Endodermal cell (in vitro differentiated cells): ENCODE measurements at regions not wholly inside any gene's neighbourhood (a gene's known extent, or its start where the extent isn't known, plus 50 kb on each side); places are given as distances from the start of the nearest gene placed in this dataset.

Experiments used
- DNase-seq: peaks from one replicate; pipeline ENCODE4 v3.0.0-alpha.2; 2017
- H3K27ac ChIP-seq: 2 replicates; pipeline ENCODE4 v1.5.1; 2013; ENCODE audit warnings: mild to moderate bottlenecking, low read depth, low read length, moderate library complexity
- H3K27me3 ChIP-seq: 2 replicates; pipeline ENCODE4 v1.6.1; 2013; ENCODE audit warnings: mild to moderate bottlenecking, low read length, moderate library complexity; ENCODE audit not compliant: insufficient read depth, control insufficient read depth, poor library complexity, severe bottlenecking
- H3K36me3 ChIP-seq: 2 replicates; pipeline ENCODE4 v1.7.0; 2013; ENCODE audit warnings: mild to moderate bottlenecking, low read length, moderate library complexity; ENCODE audit not compliant: control insufficient read depth, insufficient read depth
- H3K4me1 ChIP-seq: one replicate; pipeline ENCODE4 v1.7.0; 2013; ENCODE audit warnings: low read length; ENCODE audit not compliant: control insufficient read depth, insufficient read depth
- H3K4me3 ChIP-seq: 2 replicates; pipeline ENCODE4 v1.5.1; 2013; ENCODE audit warnings: mild to moderate bottlenecking, low read length, moderate library complexity
- H3K9ac ChIP-seq: 2 replicates; pipeline ENCODE4 v1.6.1; 2013; ENCODE audit warnings: mild to moderate bottlenecking, low read length, moderate library complexity; ENCODE audit not compliant: poor library complexity, severe bottlenecking; ENCODE audit errors: extremely low read depth
- H3K9me3 ChIP-seq: 2 replicates; pipeline ENCODE4 v1.6.1; 2013; ENCODE audit warnings: mild to moderate bottlenecking, low read length, moderate library complexity; ENCODE audit not compliant: control insufficient read depth
- H3K27ac Mint-ChIP-seq: 2 replicates; pipeline ENCODE4 v1.8.0; 2020; ENCODE audit warnings: mixed read lengths
- H3K27me3 Mint-ChIP-seq: 2 replicates; pipeline ENCODE4 v1.8.0; 2021; ENCODE audit warnings: mild to moderate bottlenecking, mixed read lengths; ENCODE audit not compliant: insufficient read depth
- H3K36me3 Mint-ChIP-seq: 2 replicates; pipeline ENCODE4 v1.8.0; 2020; ENCODE audit warnings: low read depth, mixed read lengths
- H3K4me1 Mint-ChIP-seq: 2 replicates; pipeline ENCODE4 v1.8.0; 2020; ENCODE audit warnings: mixed read lengths
- H3K4me3 Mint-ChIP-seq: 2 replicates; pipeline ENCODE4 v1.8.0; 2020; ENCODE audit warnings: mild to moderate bottlenecking, moderate library complexity, mixed read lengths
- H3K9me3 Mint-ChIP-seq: 2 replicates; pipeline ENCODE4 v1.8.0; 2020; ENCODE audit warnings: mild to moderate bottlenecking, mixed read lengths
- WGBS, 2 experiments: methylation state at CpG; one replicate each; pipeline versions ENCODE4 v1.1.5 to v1.1.7; 2013; ENCODE audit warnings: missing lambda C conversion rate in 2 of 2, mixed read lengths in 1 of 2; ENCODE audit not compliant: insufficient coverage in 1 of 2, insufficient read length in 1 of 2; 5-methylcytosine and 5-hydroxymethylcytosine counted together
- TF ChIP-seq, protein P1 (sequence below): fragments of 200-600 bp; sonication (generic); conservative IDR thresholded peaks from 2 replicates; pipeline ENCODE4 v1.5.0; 2021; ENCODE audit warnings: antibody characterized with exemption, mild to moderate bottlenecking

DNA sequence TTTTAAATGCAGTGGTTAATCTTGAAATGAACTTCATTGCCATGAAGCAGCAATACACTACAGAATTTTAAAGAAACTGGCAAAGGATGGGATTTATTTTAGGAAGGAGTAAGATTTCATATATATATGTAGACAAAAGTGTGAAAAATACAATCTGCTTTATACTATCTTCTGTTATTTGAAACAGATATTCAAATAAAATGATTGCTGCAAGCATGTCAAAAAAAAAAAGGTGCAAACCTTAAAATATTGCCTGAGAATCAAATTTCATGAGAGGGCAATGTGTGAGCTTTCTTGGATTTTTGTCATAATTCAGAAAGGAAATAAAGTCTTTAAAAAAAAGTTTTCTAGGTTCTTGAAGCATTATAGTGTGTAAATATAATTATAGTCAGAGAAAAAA, 705.0 kb upstream of the CDH10 start:
- H3K27ac Mint-ChIP-seq = no peak overlapping the region
- Histone ChIP-seq H3K9me3 (peaks cover 8% of the 10 kb centered on the region), H3K4me3 (no peak overlapping the region), H3K4me1 (peaks cover 7% of the 10 kb centered on the region), H3K27ac (no peak overlapping the region), H3K9ac (no peak overlapping the region), H3K36me3 (no peaks in the 10 kb centered on the region), H3K27me3 (no peaks in the 10 kb centered on the region)
- TF ChIP-seq, protein P1, sequence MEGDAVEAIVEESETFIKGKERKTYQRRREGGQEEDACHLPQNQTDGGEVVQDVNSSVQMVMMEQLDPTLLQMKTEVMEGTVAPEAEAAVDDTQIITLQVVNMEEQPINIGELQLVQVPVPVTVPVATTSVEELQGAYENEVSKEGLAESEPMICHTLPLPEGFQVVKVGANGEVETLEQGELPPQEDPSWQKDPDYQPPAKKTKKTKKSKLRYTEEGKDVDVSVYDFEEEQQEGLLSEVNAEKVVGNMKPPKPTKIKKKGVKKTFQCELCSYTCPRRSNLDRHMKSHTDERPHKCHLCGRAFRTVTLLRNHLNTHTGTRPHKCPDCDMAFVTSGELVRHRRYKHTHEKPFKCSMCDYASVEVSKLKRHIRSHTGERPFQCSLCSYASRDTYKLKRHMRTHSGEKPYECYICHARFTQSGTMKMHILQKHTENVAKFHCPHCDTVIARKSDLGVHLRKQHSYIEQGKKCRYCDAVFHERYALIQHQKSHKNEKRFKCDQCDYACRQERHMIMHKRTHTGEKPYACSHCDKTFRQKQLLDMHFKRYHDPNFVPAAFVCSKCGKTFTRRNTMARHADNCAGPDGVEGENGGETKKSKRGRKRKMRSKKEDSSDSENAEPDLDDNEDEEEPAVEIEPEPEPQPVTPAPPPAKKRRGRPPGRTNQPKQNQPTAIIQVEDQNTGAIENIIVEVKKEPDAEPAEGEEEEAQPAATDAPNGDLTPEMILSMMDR = no peak
- peaks cover 26% of the 10 kb centered on the region for H3K36me3 Mint-ChIP-seq
- DNase-seq = no peak
- H3K4me3 Mint-ChIP-seq = no peak overlapping the region
- H3K9me3 Mint-ChIP-seq = peaks cover 13% of the 10 kb centered on the region
- peaks cover 20% of the 10 kb centered on the region for H3K4me1 Mint-ChIP-seq
- H3K27me3 Mint-ChIP-seq = no peaks in the 10 kb centered on the region

DNA sequence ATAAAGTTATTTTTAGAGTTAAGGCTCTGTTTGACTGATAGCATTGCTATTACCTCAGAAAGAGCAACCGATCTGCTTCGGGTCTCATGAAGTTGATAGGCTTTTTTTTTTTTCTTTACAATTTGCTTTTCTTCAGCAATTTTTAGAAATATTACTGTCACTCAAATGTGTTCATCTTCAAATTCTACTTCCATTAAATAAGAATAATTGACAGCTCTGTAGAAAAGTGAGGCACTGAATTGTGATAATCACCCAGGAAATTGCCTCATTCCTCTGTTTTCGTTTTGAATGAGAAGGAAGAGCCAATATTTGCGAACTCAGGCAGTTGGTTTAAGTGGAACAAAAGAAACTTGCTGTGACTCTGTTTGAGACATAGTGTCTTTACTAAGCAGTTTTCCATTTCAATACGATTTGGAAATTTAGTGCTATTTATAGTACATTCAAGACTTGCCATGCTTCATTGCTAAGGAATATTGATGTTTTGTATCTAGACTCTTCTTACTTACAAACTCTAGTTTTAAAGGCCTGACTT, 700.5 kb upstream of the CDH10 start:
- no peaks in the 10 kb centered on the region for H3K27me3 Mint-ChIP-seq
- Histone ChIP-seq H3K4me3 (no peak overlapping the region), H3K27ac (no peak overlapping the region), H3K9ac (no peak overlapping the region), H3K36me3 (no peaks in the 10 kb centered on the region), H3K4me1 (peaks cover 4% of the 10 kb centered on the region), H3K27me3 (no peaks in the 10 kb centered on the region), H3K9me3 (peaks cover 13% of the 10 kb centered on the region)
- TF ChIP-seq, protein P1 = no peak
- no peak overlapping the region for H3K4me3 Mint-ChIP-seq
- H3K36me3 Mint-ChIP-seq = peaks cover 31% of the 10 kb centered on the region
- DNase-seq = no peak
- H3K9me3 Mint-ChIP-seq = peaks cover 22% of the 10 kb centered on the region
- WGBS, 2 experiments = 33 to 64% methylated on average over 1 to 5 of the region's 5 CpGs
- no peak overlapping the region for H3K27ac Mint-ChIP-seq
- peaks cover 10% of the 10 kb centered on the region for H3K4me1 Mint-ChIP-seq

DNA sequence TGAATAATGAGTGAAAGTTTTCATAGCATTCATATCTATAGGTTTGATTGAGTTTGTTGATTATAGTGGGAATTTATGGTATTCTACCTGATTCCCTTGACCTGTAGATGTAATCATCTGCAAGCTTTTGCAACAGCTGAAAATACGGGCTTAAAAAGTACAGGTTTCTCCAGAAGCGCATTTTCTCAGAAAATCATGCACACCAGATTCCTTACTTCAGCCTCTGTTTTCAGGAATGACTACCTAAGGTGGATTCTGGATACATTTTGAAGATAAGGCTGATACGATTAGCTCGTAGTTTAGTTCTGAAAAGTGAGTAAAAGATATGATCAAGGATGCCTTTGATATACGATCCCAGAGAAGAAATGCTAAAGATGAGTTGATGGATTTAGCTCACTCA, 694.8 kb upstream of the CDH10 start:
- Mint-ChIP-seq H3K4me3 (no peak overlapping the region), H3K27me3 (no peaks in the 10 kb centered on the region), H3K27ac (no peak overlapping the region), H3K4me1 (peaks cover 14% of the 10 kb centered on the region), H3K9me3 (peaks cover 12% of the 10 kb centered on the region), H3K36me3 (peaks cover 15% of the 10 kb centered on the region)
- WGBS, 2 experiments = 95 to 96% methylated on average over 5 of the region's 5 CpGs
- Histone ChIP-seq H3K4me1 (no peaks in the 10 kb centered on the region), H3K27ac (no peak overlapping the region), H3K27me3 (no peaks in the 10 kb centered on the region), H3K9ac (no peak overlapping the region), H3K4me3 (no peak overlapping the region), H3K36me3 (no peaks in the 10 kb centered on the region), H3K9me3 (peaks cover 3% of the 10 kb centered on the region)
- no peak for DNase-seq
- TF ChIP-seq, protein P1 = no peak
